C4-2B (cell line): ENCODE measurements at regions not wholly inside any gene's neighbourhood (a gene's known extent, or its start where the extent isn't known, plus 50 kb on each side); places are given as distances from the start of the nearest gene placed in this dataset.
"Not testable (repeated sequence)": the region's sequence is repeated elsewhere in the genome, so short reads cannot be mapped to it uniquely, and the experiment has no call there.

Experiments
- CTCF ChIP-seq: fragments of 450-650 bp; conservative IDR thresholded peaks from 2 replicates; pipeline ENCODE4 v1.5.1; 2017; ENCODE audit warnings: mild to moderate bottlenecking
- ZFX ChIP-seq: fragments of 450-650 bp; IDR thresholded peaks from 2 replicates; pipeline ENCODE4 v1.6.1; 2017

GRCh38 chr4:132697505-132697904, 451.6 kb upstream of the PCDH10 start:
- TF ChIP-seq CTCF, ZFX: not testable (repeated sequence)
